ENCODE measurements at regions not wholly inside any gene's neighbourhood (a gene's known extent, or its start where the extent isn't known, plus 50 kb on each side); places are given as distances from the start of the nearest gene placed in this dataset.
A peak's percentile ranks its signal among the peaks of the same experiment; 100 is the strongest.

DNA sequence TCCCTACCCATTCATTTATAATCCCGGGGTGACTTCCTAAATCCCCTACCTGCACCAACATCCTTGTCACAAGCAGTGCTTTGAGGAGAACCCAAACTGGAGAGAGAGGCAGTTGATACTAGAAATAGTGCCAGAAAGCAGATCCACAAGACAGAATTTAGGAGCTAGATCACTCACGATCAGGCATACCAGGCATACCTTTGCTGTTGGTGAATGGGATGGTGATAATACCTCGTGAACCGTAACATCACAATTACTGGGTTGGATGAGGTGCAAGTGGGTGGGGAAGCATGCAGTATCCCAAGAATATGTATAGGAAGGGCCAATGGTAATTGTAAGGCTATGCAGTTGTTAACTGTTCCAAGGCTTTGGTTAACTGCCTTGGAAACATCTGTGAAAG lies 129.3 kb downstream of the TMA16 start:
- Mint-ChIP-seq H3K27ac (ENCODE audit: low read depth, unreplicated experiment) (no peak overlapping the region), H3K4me1 (ENCODE audit: insufficient read depth, unreplicated experiment) (no peaks in the 10 kb centered on the region), H3K27me3 (ENCODE audit: insufficient read depth, unreplicated experiment) (no peaks in the 10 kb centered on the region), H3K4me3 (ENCODE audit: unreplicated experiment) (no peak overlapping the region), H3K36me3 (ENCODE audit: insufficient read depth, unreplicated experiment) (no peaks in the 10 kb centered on the region), H3K9me3 (ENCODE audit: unreplicated experiment) (no peaks in the 10 kb centered on the region)
- TF ChIP-seq, protein P1, sequence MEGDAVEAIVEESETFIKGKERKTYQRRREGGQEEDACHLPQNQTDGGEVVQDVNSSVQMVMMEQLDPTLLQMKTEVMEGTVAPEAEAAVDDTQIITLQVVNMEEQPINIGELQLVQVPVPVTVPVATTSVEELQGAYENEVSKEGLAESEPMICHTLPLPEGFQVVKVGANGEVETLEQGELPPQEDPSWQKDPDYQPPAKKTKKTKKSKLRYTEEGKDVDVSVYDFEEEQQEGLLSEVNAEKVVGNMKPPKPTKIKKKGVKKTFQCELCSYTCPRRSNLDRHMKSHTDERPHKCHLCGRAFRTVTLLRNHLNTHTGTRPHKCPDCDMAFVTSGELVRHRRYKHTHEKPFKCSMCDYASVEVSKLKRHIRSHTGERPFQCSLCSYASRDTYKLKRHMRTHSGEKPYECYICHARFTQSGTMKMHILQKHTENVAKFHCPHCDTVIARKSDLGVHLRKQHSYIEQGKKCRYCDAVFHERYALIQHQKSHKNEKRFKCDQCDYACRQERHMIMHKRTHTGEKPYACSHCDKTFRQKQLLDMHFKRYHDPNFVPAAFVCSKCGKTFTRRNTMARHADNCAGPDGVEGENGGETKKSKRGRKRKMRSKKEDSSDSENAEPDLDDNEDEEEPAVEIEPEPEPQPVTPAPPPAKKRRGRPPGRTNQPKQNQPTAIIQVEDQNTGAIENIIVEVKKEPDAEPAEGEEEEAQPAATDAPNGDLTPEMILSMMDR (IDR thresholded peaks at IDR 0.05; ENCODE audit: unreplicated experiment), result no peak
- no peak for DNase-seq (ENCODE audit: unreplicated experiment)
- ChIA-PET POLR2A (no interaction called here), CTCF (interaction anchor here (0.7 kb wide), 1 partner anchor 395 kb away, joined by 4 read pairs; no protein-coding TSS in a partner anchor)
- intact Hi-C loops (cut with micrococcal nuclease), result no loop called here
- no TSS peak for BruUV-seq (replicated peaks)

DNA sequence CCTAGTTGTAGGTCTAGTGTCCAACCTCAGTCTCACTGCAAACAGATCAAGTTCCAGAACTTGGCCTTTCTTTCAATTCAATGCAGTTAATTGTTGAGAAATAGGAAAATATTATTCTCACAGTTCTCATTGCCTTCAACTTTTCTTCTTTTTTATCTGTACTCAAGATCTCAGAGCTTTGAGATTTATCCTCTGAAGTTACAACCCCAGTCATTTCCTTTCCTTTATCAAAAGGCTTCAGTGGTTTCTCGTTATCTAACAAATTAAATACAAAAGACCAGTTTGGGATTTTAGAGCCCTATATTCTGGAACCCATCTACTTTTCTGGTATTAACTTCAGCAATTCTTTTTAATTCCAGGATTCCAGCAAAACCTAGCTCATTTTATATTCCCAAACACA lies 130.2 kb downstream of the TMA16 start:
- TF ChIP-seq, protein P1 (IDR thresholded peaks at IDR 0.05; ENCODE audit: unreplicated experiment), result no peak
- ChIA-PET CTCF (interaction anchor here (0.6 to 0.7 kb wide), 2 partner anchors 44 to 394 kb away, joined by 3 to 4 read pairs; no protein-coding TSS in a partner anchor), POLR2A (no interaction called here)
- H3K27me3 Mint-ChIP-seq (ENCODE audit: insufficient read depth, unreplicated experiment), result no peaks in the 10 kb centered on the region
- no peaks in the 10 kb centered on the region for H3K9me3 Mint-ChIP-seq (ENCODE audit: unreplicated experiment)
- BruUV-seq (replicated peaks), result no TSS peak
- no peak overlapping the region for H3K27ac Mint-ChIP-seq (ENCODE audit: low read depth, unreplicated experiment)
- no peaks in the 10 kb centered on the region for H3K36me3 Mint-ChIP-seq (ENCODE audit: insufficient read depth, unreplicated experiment)
- intact Hi-C loops (cut with micrococcal nuclease), result no loop called here
- no peak overlapping the region for H3K4me3 Mint-ChIP-seq (ENCODE audit: unreplicated experiment)
- no peaks in the 10 kb centered on the region for H3K4me1 Mint-ChIP-seq (ENCODE audit: insufficient read depth, unreplicated experiment)
- no peak for DNase-seq (ENCODE audit: unreplicated experiment)

DNA sequence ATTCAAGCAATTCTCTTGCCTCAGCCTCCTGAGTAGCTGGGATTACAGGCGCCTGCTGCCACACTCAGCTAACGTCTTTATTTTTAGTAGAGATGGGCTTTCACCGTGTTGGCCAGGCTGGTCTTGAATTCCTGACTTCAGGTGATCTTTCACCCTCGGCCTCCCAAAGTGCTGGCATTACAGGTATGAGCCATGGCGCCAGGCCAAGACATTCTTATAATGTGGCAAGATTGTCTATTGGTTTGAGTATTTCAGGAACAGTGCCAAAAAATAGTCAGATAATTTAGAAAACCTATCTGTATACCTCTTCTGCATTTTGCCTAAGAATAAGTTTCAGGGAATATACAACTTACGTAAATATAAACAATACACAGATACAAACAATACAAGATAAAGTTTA lies 136.8 kb downstream of the TMA16 start:
- Mint-ChIP-seq H3K9me3 (ENCODE audit: unreplicated experiment) (peaks cover 7% of the 10 kb centered on the region), H3K27me3 (ENCODE audit: insufficient read depth, unreplicated experiment) (no peaks in the 10 kb centered on the region), H3K4me3 (ENCODE audit: unreplicated experiment) (no peak overlapping the region), H3K27ac (ENCODE audit: low read depth, unreplicated experiment) (no peak overlapping the region), H3K36me3 (ENCODE audit: insufficient read depth, unreplicated experiment) (no peaks in the 10 kb centered on the region), H3K4me1 (ENCODE audit: insufficient read depth, unreplicated experiment) (no peaks in the 10 kb centered on the region)
- peak; percentile 28 for DNase-seq (ENCODE audit: unreplicated experiment)
- intact Hi-C loops (cut with micrococcal nuclease), result no loop called here
- ChIA-PET POLR2A (interaction anchor here (0.7 kb wide), 1 partner anchor 78 kb away, joined by 4 read pairs; no protein-coding TSS in a partner anchor), CTCF (no interaction called here)
- no TSS peak for BruUV-seq (replicated peaks)
- TF ChIP-seq, protein P1 (IDR thresholded peaks at IDR 0.05; ENCODE audit: unreplicated experiment), result no peak

DNA sequence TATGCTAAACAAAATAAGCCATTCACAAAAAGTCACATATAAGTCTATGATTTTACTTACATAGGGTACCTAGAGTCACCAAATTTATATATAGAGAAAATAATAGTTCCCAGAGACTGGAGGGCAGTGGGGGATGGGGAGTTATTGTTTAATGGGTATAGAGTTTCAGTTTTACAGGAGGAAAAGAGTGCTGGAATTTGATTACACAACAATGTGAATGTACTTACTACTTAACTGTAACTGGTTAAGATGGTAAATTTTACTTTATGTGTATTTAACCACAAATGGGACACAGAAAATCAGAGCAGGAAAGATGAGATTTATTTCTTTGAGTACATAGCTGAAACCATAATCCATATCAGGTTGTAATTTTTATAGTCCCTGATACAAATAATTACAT lies 144.4 kb downstream of the TMA16 start:
- no TSS peak for BruUV-seq (replicated peaks)
- H3K9me3 Mint-ChIP-seq (ENCODE audit: unreplicated experiment), result no peaks in the 10 kb centered on the region
- peaks cover 7% of the 10 kb centered on the region for H3K4me1 Mint-ChIP-seq (ENCODE audit: insufficient read depth, unreplicated experiment)
- no peaks in the 10 kb centered on the region for H3K27me3 Mint-ChIP-seq (ENCODE audit: insufficient read depth, unreplicated experiment)
- no peak overlapping the region for H3K27ac Mint-ChIP-seq (ENCODE audit: low read depth, unreplicated experiment)
- ChIA-PET POLR2A (no interaction called here), CTCF (no interaction called here)
- no peaks in the 10 kb centered on the region for H3K36me3 Mint-ChIP-seq (ENCODE audit: insufficient read depth, unreplicated experiment)
- intact Hi-C loops (cut with micrococcal nuclease), result no loop called here
- TF ChIP-seq, protein P1 (IDR thresholded peaks at IDR 0.05; ENCODE audit: unreplicated experiment), result no peak
- DNase-seq (ENCODE audit: unreplicated experiment), result peak; percentile 33
- no peak overlapping the region for H3K4me3 Mint-ChIP-seq (ENCODE audit: unreplicated experiment)

Measured in MCF 10A (cell line).